NCI-H1105 (cell line): ENCODE measurements at regions not wholly inside any gene's neighbourhood (a gene's known extent, or its start where the extent isn't known, plus 50 kb on each side); places are given as distances from the start of the nearest gene placed in this dataset.

Experiments
- DNase-seq: peaks from one replicate; lab custom pipeline; 2025; lab: John Stamatoyannopoulos, UW

GRCh38 chrX:42946544-42947194, 168.7 kb upstream of the PPP1R2C start:
- no peak for DNase-seq

DNA sequence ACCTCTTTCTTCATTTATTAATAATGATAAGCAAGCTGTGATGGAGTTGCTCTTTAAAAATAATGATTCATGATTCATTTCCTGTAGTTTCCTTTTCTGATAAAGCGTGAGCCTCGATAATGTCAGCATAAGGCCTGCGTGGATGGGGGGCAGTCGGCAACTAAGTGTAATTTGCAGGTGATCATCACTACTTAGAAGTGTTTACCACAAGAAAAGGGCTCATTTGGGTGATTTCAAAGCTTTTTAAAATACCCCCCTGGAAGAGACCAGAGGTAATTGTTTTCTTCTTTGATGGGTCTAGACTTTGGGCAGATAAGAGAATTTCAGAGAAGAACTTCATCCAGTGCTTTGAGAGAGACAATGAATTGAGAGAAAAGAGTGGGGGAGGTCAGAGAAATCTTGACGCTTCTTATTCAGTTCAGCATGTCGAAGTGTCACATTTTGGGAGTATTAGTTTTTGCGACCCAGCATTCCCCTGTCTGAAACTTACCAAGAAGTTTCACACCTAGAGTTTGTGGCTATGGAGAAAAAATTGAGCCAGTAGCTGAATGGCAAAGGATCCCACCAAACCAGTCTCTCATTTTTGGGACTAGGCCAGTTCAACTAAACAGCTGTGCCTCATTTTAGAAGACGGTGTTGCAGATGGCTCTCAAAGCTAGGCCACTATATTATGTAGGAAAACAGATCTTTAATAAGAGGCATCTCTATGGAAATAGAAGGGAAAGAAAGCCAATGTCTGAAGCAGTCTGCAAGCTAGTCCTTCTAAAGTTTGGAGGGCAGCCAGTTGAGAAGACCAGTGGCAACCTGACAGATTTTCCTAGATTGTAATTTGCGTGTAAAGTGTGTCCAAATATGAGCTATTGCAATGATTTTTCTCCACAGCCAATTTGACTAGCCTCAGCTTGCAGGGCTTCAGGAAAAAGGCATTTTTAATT, 171.0 kb upstream of the PPP1R2C start:
- DNase-seq, result peak; percentile 5

GRCh38 chrX:42951747-42952146, 173.8 kb upstream of the PPP1R2C start:
- DNase-seq, result no peak

GRCh38 chrX:42952621-42953020, 174.7 kb upstream of the PPP1R2C start:
- DNase-seq, result no peak

- no peak for DNase-seq
Observed at GRCh38 chrX:42954880-42955279, 176.9 kb upstream of the PPP1R2C start.

DNA sequence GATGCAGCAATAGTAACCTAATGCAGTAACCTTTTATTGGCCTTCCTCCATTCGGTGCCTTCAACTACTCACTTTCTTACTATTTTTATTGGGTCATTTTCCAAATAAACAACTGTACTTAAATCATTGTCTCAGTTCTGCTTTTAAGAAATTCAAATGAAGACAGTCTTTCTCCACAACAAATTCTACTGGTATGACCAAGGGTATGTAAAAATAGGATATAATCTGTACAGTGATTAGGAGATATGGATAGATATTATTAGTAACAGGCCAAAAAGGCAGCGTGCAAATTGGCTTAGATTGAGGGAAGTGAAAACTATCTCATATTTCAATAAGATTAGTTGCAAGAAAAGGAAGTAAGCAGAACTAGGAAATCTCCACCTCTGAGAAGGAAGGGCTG, 177.4 kb upstream of the PPP1R2C start:
- no peak for DNase-seq

DNA sequence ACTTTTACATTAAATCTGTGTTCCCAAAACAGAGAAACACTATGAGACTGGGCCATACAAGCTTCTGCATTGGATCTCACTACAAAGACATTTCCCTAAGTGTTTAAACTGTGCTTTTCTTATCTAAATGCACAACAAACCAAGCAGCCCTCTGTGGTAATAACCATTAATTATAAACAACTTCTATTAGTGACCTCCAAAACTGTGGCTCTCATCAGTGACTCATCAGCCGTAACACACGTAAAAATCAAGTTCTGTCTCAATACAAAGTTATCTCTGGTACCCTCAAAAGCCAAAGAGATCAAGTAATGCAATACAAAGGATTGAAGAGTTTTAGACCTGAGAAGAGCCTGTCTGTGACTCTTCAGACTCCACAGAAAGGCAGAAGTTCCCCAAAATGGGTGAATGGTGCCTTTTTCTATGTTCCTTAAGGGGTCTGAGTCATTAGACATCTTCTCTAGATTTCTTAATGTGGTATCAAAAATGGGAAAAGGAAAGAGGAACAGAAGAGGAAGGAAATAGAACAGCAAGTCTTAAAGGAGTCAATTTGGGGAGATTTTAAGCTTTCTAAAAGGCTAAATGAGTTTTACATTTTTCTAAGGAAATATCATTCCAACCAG, 189.8 kb upstream of the PPP1R2C start:
- DNase-seq, result no peak

DNA sequence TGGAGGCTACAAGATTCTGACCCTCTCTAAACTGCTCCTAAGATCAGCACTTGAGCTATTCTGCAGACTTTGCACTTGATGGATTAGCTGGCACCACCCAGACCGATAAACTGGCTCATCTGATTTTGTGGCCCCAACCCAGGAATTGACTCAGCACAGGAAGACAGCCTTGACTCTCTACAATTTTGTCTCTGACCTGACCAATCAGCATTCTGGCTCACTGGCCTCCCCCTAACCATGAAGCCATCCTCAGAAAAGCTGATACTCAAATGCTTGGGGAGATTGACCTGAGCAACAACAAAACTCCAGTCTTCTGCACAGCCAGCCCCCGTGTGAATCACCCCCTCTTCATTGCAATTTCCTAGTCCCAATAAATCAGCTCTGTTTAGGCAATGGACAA, 195.4 kb upstream of the PPP1R2C start:
- DNase-seq, result no peak

DNA sequence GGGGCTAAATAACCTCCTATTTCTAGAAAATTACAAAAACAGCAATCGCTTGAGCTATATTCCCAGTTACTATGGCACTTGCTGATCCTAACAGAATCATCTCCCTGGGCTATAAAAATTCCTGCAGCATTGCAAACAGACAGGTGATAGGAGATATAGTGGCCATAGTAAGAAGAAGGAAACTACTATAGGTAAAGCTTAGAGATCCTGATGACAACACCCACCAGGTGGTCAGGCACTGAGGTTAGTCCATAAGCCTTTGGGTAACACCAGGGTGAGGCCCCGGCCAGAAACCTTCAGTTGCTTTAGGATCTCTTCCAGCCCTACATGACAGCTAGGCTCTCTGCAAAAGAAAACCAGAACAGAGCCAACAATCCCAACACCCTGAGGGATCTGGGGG, 197.9 kb upstream of the PPP1R2C start:
- no peak for DNase-seq

DNA sequence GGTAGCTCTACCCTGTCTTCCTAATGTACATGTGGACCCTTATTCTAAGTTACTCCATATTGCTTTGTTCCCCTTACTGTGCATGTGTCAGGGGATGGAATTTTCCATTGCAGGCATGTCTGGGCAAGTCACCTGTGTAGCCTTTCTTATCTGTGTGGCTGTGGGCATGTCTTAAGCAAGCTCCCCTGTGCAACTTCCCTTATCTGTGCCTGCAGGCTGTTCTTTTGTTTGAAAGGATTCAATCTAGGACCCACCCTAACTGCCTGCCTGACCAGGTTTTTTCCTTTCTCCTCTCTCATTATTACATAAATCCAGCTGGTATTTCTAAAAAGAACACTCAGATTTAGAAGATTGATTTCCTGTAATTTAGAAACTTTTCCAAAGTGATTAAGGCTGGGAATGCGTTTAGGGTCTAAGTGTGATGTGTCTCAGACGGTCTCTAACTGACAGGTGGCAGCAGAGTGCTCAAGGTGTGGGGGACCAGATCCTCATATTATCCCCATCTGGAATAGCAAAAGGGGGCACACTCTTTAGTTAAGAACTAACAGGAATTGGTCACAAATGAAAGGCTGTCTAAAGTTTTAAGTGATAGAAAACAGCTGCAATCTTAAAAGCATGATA, 198.9 kb upstream of the PPP1R2C start:
- no peak for DNase-seq

DNA sequence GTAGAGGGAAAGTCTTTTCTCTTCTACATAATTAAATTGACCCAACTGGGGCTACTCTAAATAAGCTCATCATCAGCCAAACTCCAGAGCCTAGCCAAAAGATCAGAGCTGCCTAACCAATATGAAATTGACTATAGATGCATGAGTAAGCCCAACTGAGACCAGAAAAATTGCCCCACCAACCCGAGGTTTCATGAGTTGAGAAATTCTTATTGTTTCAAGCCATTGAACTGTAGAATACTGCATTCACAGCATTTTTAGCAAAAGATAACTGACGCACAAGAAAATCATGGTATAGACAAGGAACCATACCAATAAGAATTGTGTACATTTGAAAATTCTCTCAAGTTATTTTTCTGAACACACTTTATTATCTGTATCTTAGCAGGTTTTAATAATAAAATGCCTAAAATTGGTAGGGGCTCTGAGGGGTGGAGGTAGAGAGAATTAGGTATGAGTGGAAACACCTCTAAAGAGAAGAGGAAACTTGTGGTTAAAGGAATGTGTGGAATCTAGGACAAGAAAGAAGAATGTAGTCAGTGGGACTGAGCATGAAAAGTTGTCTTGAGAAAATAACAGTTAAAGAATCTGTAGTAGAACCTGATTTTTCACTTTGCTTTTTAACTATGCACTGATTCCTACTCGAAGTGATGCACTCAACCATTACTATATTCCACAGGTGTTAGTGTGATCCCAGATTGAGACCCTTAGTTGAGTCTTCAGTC, 200.9 kb upstream of the PPP1R2C start:
- no peak for DNase-seq

- DNase-seq, result no peak
Observed at GRCh38 chrX:42988700-42989099, 210.7 kb upstream of the PPP1R2C start.

DNA sequence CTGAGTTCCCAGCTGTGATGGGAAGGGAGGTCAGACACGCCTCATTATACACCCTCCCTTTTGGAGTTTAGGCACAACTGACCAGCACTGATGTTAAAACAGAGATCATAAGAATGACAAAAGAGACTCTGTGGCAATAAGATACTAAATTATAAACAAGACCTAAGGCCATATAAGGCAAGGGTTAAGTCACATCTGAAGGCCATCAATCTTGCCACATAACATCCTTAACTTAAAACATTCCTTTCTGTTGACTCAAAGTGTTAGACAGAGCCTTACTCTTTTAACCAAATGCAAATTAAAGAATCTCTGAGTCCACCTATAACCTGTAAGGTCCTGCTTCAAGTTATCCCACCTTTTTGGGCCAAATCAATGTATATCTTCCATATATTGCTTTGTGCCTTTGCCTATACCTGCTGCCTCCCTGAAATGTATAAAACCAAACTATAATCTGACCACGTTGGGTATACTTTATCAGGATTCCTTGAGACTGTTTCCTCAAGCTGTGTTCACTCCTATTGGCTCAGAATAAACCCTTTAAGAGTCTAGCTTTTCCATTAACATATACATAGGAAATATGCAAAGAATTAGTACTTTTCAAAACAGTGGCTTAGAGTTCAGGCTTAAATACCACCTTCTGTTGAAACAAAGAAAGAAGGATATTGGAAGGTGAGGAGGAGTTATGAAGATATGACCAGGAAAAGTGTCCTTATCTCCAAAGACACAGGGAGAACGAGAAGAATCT, 214.4 kb upstream of the PPP1R2C start:
- no peak for DNase-seq

GRCh38 chrX:42996861-42997260, 218.9 kb upstream of the PPP1R2C start:
- no peak for DNase-seq

DNA sequence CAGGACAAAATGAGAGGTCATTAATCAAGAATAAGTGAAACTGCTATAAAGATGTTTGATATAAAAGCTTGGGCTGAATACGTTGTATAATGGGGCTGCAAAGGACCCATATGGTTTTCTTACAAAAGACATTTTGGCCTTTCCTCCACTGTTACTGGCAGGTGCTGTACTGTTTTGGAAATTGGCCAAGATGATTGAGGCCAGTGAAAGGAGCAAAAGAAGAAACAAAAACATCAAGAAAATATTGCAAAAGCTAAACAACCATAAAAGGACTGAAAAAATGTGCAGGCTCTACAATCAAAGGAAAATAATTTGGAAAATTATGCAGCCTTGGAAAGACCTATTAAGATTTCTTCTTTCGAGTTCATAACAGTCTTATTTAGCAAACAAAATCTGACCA, 222.2 kb upstream of the PPP1R2C start:
- DNase-seq, result no peak

- no peak for DNase-seq
Observed at GRCh38 chrX:43002526-43003203, 224.7 kb upstream of the PPP1R2C start.

- no peak for DNase-seq
Observed at GRCh38 chrX:43003204-43003565, 225.2 kb upstream of the PPP1R2C start.

DNA sequence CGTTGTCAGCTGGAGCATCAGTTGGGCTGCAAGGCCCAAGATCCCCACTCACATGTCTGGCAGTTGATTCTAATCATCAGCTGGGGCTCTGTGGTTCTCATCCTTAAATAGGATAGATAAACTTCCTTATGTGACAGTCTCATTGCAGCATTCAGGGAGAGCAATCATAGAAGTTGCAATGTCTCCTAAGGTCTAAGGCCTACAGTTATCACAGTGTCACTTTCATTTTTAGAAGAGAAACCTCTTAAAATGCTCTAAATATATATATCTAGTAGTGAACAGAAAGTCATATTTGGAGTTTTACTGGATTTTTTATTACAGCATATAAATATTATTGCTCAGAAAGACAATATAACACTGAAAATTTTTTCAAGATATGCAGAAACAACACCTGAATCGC, 226.0 kb upstream of the PPP1R2C start:
- no peak for DNase-seq

- DNase-seq, result no peak
Observed at GRCh38 chrX:43005561-43005960, 227.6 kb upstream of the PPP1R2C start.

DNA sequence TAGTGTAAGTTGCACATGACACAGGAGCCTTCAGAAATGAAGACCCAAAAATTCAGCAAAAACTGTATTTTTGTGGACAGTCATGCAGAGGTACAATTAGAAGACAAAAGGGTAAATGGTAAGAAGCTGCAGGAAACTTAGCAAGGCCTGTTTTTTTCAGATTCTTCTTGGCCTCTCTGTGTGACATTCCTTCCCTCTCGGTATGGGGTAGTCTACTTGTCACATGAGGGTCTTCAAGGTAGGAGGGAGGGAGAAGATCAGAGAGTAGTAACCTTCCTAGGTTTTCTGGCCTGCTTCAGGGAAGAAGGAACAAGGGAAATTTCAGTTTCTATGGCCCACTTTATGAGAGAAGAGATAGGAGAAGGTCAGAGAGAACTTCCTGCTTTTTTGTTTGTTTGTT, 230.4 kb upstream of the PPP1R2C start:
- DNase-seq, result no peak

DNA sequence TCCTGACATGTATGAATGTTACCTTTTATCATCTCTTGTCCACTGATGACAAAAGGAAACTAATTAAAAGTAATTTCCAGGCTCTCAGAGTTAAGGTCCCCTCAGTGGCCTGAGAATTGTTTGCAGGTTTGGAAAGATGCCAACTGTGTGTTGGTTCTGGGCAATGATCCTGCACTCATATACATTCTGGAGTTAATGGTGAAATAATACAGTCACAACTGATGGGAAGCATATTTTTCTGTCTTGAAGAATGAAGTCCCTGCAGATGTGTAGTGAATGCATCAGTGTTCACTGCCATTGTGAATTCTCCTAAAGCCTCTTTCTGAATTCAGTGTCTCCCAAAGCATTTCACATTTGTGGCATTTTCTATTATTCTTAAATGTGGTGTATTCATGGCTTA, 238.1 kb upstream of the PPP1R2C start:
- peak; percentile 15 for DNase-seq
